NCI-H1694 (cell line): ENCODE measurements at regions not wholly inside any gene's neighbourhood (a gene's known extent, or its start where the extent isn't known, plus 50 kb on each side); places are given as distances from the start of the nearest gene placed in this dataset.
A peak's percentile ranks its signal among the peaks of the same experiment; 100 is the strongest.

Source experiments
- DNase-seq: peaks from one replicate; lab custom pipeline; 2025; lab: John Stamatoyannopoulos, UW

- DNase-seq = no peak
Observed at GRCh38 chr10:88023676-88024075, 160.3 kb downstream of the PTEN start.

- no peak for DNase-seq
Observed at GRCh38 chr10:88026031-88026430, 162.6 kb downstream of the PTEN start.

- DNase-seq = no peak
Observed at GRCh38 chr10:88027570-88027969, 164.1 kb downstream of the PTEN start.

- no peak for DNase-seq
Observed at GRCh38 chr10:88028072-88028471, 164.6 kb downstream of the PTEN start.

- DNase-seq = no peak
Observed at GRCh38 chr10:88028654-88029053, 165.2 kb downstream of the PTEN start.

- DNase-seq = no peak
Observed at GRCh38 chr10:88032566-88032965, 169.1 kb downstream of the PTEN start.

GRCh38 chr10:88033385-88033784 is 170.0 kb downstream of the PTEN start:
- DNase-seq = no peak

GRCh38 chr10:88033793-88034192 is 170.4 kb downstream of the PTEN start:
- no peak for DNase-seq

GRCh38 chr10:88036126-88036525 is 172.7 kb downstream of the PTEN start:
- DNase-seq = no peak

GRCh38 chr10:88037623-88038022 is 174.2 kb downstream of the PTEN start:
- no peak for DNase-seq

GRCh38 chr10:88038268-88038667 is 174.8 kb downstream of the PTEN start:
- DNase-seq = peak; percentile 38

- no peak for DNase-seq
Observed at GRCh38 chr10:88039496-88040200, 176.2 kb downstream of the PTEN start.

GRCh38 chr10:88041243-88042159 is 178.1 kb downstream of the PTEN start:
- no peak for DNase-seq

- no peak for DNase-seq
Observed at GRCh38 chr10:88042160-88043100, 179.0 kb downstream of the PTEN start.

GRCh38 chr10:88045096-88045495 is 181.7 kb downstream of the PTEN start:
- no peak for DNase-seq

GRCh38 chr10:88045656-88046415 is 182.4 kb downstream of the PTEN start:
- no peak for DNase-seq

GRCh38 chr10:88047579-88047978 is 184.2 kb downstream of the PTEN start:
- no peak for DNase-seq

GRCh38 chr10:88048312-88048711 is 184.9 kb downstream of the PTEN start:
- DNase-seq = no peak

- DNase-seq = no peak
Observed at GRCh38 chr10:88049204-88049603, 185.8 kb downstream of the PTEN start.

- no peak for DNase-seq
Observed at GRCh38 chr10:88057720-88058119, 194.3 kb downstream of the PTEN start.

GRCh38 chr10:88058750-88059149 is 195.3 kb downstream of the PTEN start:
- no peak for DNase-seq
